Occipital lobe (tissue), 1 donor: ENCODE measurements at regions not wholly inside any gene's neighbourhood (a gene's known extent, or its start where the extent isn't known, plus 50 kb on each side); places are given as distances from the start of the nearest gene placed in this dataset.

Experiments
- DNase-seq: peaks from one replicate; lab custom pipeline; 2025; lab: John Stamatoyannopoulos, UW

- DNase-seq, result no peak
Observed at GRCh38 chr16:80303691-80304090, 237.1 kb upstream of the DYNLRB2 start.

- DNase-seq, result no peak
Observed at GRCh38 chr16:80300876-80301275, 239.9 kb upstream of the DYNLRB2 start.

GRCh38 chr16:80300456-80300855, 240.3 kb upstream of the DYNLRB2 start:
- DNase-seq, result no peak

GRCh38 chr16:80299416-80299815, 241.4 kb upstream of the DYNLRB2 start:
- no peak for DNase-seq

GRCh38 chr16:80298676-80299075, 242.1 kb upstream of the DYNLRB2 start:
- no peak for DNase-seq

- no peak for DNase-seq
Observed at GRCh38 chr16:80296034-80296433, 244.8 kb upstream of the DYNLRB2 start.

- DNase-seq, result no peak
Observed at GRCh38 chr16:80294172-80294571, 246.6 kb upstream of the DYNLRB2 start.

- no peak for DNase-seq
Observed at GRCh38 chr16:80288616-80289015, 252.2 kb upstream of the DYNLRB2 start.

GRCh38 chr16:80287674-80288073, 253.1 kb upstream of the DYNLRB2 start:
- DNase-seq, result no peak

- no peak for DNase-seq
Observed at GRCh38 chr16:80285104-80285503, 255.7 kb upstream of the DYNLRB2 start.

GRCh38 chr16:80283466-80284392, 257.1 kb upstream of the DYNLRB2 start:
- no peak for DNase-seq

- DNase-seq, result no peak
Observed at GRCh38 chr16:80280557-80280956, 260.2 kb upstream of the DYNLRB2 start.

GRCh38 chr16:80279656-80280055, 261.1 kb upstream of the DYNLRB2 start:
- DNase-seq, result no peak

- DNase-seq, result no peak
Observed at GRCh38 chr16:80277182-80277581, 263.6 kb upstream of the DYNLRB2 start.

GRCh38 chr16:80274576-80275191, 266.1 kb upstream of the DYNLRB2 start:
- no peak for DNase-seq

- DNase-seq, result no peak
Observed at GRCh38 chr16:80273635-80274538, 266.9 kb upstream of the DYNLRB2 start.

- no peak for DNase-seq
Observed at GRCh38 chr16:80265624-80266306, 275.0 kb upstream of the DYNLRB2 start.

- DNase-seq, result no peak
Observed at GRCh38 chr16:80263848-80264694, 276.7 kb upstream of the DYNLRB2 start.

- DNase-seq, result no peak
Observed at GRCh38 chr16:80263181-80263823, 277.5 kb upstream of the DYNLRB2 start.

GRCh38 chr16:80260906-80261311, 279.9 kb upstream of the DYNLRB2 start:
- DNase-seq, result no peak
